SK-N-MC (cell line): ENCODE measurements at regions not wholly inside any gene's neighbourhood (a gene's known extent, or its start where the extent isn't known, plus 50 kb on each side); places are given as distances from the start of the nearest gene placed in this dataset.

Experiments used
- EZH2 ChIP-seq: fragments of 200-600 bp; sonication (generic); IDR thresholded peaks from one replicate; pipeline ENCODE4 v1.6.1; 2017; ENCODE audit warnings: antibody characterized with exemption
- FOXP2 ChIP-seq: optimal IDR thresholded peaks from 2 replicates; pipeline ENCODE3; 2011; ENCODE audit warnings: mild to moderate bottlenecking, moderate library complexity; ENCODE audit not compliant: insufficient read depth; ENCODE audit errors: extremely low read length, control extremely low read depth
- POLR2AphosphoS5 ChIP-seq: IDR thresholded peaks from 2 replicates; pipeline ENCODE4 v1.6.1; 2012; ENCODE audit warnings: mild to moderate bottlenecking, low read depth, low read length, borderline replicate concordance

DNA sequence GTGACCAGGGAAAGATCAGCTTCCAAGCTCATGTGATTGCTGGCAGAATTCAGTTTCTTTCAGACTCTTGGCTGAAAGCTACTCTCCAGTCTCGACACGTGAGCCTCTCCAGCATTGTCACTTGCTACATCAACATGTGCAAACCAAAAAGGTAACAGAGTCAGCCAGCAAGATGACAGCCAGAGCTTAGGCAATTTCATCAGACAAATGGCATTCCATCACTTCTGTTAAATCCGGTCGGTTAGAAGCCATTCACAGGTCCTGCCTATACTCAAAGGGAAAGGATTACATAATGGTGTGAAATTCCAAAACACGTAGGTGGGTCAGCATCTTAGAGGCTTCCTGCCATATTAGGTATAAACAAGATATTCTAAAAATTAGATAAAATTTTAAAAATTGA lies 700.9 kb downstream of the AACS start:
- TF ChIP-seq POLR2AphosphoS5 (no peak), EZH2 (no peak), FOXP2 (no peak)
